DND-41 (cell line): ENCODE measurements at regions not wholly inside any gene's neighbourhood (a gene's known extent, or its start where the extent isn't known, plus 50 kb on each side); places are given as distances from the start of the nearest gene placed in this dataset.

Experiments
- ATAC-seq: fragments of 200-7000 bp; cut with Tn5 transposase; 3 replicates; pipeline ENCODE4 v1.9.1; 2021; ENCODE audit warnings: low read depth; ENCODE audit not compliant: insufficient read depth
- DNase-seq: peaks from one replicate; pipeline ENCODE4 v3.0.0-alpha.2; 2020
- H2AFZ ChIP-seq: 2 replicates; pipeline ENCODE4 v1.6.0; 2012; ENCODE audit warnings: low read depth, low read length
- H3K27ac ChIP-seq: 2 replicates; pipeline ENCODE4 v1.5.1; 2012; ENCODE audit warnings: low read length, inconsistent platforms
- H3K27me3 ChIP-seq: fragments of 200-600 bp; sonication (generic); 2 replicates; pipeline ENCODE4 v1.6.0; 2012; ENCODE audit warnings: low read length, mild to moderate bottlenecking, inconsistent platforms; ENCODE audit not compliant: insufficient read depth, poor library complexity
- H3K36me3 ChIP-seq: 2 replicates; pipeline ENCODE4 v1.5.1; 2012; ENCODE audit warnings: low read length, inconsistent platforms; ENCODE audit not compliant: insufficient read depth
- H3K4me1 ChIP-seq: 2 replicates; pipeline ENCODE4 v1.5.1; 2012; ENCODE audit warnings: mild to moderate bottlenecking, low read length; ENCODE audit not compliant: insufficient read depth
- H3K4me2 ChIP-seq: 2 replicates; pipeline ENCODE4 v1.6.0; 2012; ENCODE audit warnings: mild to moderate bottlenecking, moderate library complexity, low read length, inconsistent platforms; ENCODE audit not compliant: insufficient read depth
- H3K4me3 ChIP-seq, 2 experiments: fragments of 200-600 bp in 1 of 2; shearing (Covaris generic) in 1 of 2; 2 replicates each; pipeline ENCODE4 v1.5.1; 2012 to 2016; ENCODE audit warnings: inconsistent platforms in 2 of 2, low read length in 2 of 2, mild to moderate bottlenecking in 2 of 2, low read depth in 1 of 2, moderate library complexity in 1 of 2
- H3K79me2 ChIP-seq: 2 replicates; pipeline ENCODE4 v1.6.0; 2012; ENCODE audit warnings: low read length, inconsistent platforms; ENCODE audit not compliant: insufficient read depth
- H3K9ac ChIP-seq: 2 replicates; pipeline ENCODE4 v1.6.0; 2012; ENCODE audit warnings: low read depth, mild to moderate bottlenecking, inconsistent platforms, low read length, moderate library complexity
- H3K9me3 ChIP-seq: 2 replicates; pipeline ENCODE4 v1.5.1; 2012; ENCODE audit warnings: low read length, moderate library complexity, mild to moderate bottlenecking, inconsistent platforms; ENCODE audit not compliant: insufficient read depth, severe bottlenecking
- H4K20me1 ChIP-seq: 2 replicates; pipeline ENCODE4 v1.6.0; 2012; ENCODE audit warnings: low read length; ENCODE audit not compliant: insufficient read depth
- EZH2 ChIP-seq: IDR thresholded peaks from 3 replicates; pipeline ENCODE4 v1.6.1; 2012; ENCODE audit warnings: borderline replicate concordance, low read depth, mild to moderate bottlenecking, moderate library complexity, low read length, inconsistent platforms; ENCODE audit not compliant: severe bottlenecking
- TF ChIP-seq, protein P1 (sequence below): IDR thresholded peaks from 2 replicates; pipeline ENCODE4 v1.5.1; 2012; ENCODE audit warnings: borderline replicate concordance, low read length, moderate library complexity, mild to moderate bottlenecking; ENCODE audit not compliant: poor library complexity, severe bottlenecking; ENCODE audit errors: extremely low read depth

DNA sequence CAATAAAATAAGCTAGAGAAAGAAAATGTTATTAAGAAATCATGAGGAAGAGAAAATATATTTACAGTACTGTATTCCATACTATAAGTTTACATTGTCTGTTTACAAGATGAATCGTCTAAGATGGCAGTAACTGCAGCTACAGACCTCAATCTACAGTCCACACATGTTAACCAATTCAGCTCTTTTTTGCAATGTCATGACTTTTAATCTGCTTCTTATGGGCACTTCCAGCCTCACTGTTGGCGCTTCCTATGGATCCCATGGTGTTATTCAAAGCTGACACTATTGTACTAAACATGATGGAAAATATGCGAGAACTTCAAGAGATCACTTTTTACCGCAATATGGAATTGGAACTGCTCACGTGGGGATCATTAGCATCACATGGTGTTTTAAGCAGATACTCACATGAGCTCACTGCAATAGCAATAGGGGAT is 451.5 kb upstream of the CITED2 start:
- H3K79me2 ChIP-seq = no peaks in the 10 kb centered on the region
- H2AFZ ChIP-seq = no peak overlapping the region; the same call in 1 of the 2 replicates
- no peak overlapping the region for H3K27ac ChIP-seq
- H3K4me1 ChIP-seq = no peaks in the 10 kb centered on the region
- no peak for DNase-seq
- H3K4me2 ChIP-seq = no peak overlapping the region
- no peak overlapping the region for H3K4me3 ChIP-seq
- no peak overlapping the region for H3K9ac ChIP-seq
- H3K9me3 ChIP-seq = no peaks in the 10 kb centered on the region
- ATAC-seq = no peak
- H3K27me3 ChIP-seq = no peaks in the 10 kb centered on the region
- TF ChIP-seq, protein P1, sequence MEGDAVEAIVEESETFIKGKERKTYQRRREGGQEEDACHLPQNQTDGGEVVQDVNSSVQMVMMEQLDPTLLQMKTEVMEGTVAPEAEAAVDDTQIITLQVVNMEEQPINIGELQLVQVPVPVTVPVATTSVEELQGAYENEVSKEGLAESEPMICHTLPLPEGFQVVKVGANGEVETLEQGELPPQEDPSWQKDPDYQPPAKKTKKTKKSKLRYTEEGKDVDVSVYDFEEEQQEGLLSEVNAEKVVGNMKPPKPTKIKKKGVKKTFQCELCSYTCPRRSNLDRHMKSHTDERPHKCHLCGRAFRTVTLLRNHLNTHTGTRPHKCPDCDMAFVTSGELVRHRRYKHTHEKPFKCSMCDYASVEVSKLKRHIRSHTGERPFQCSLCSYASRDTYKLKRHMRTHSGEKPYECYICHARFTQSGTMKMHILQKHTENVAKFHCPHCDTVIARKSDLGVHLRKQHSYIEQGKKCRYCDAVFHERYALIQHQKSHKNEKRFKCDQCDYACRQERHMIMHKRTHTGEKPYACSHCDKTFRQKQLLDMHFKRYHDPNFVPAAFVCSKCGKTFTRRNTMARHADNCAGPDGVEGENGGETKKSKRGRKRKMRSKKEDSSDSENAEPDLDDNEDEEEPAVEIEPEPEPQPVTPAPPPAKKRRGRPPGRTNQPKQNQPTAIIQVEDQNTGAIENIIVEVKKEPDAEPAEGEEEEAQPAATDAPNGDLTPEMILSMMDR = no peak
- TF ChIP-seq EZH2 = no peak
- no peaks in the 10 kb centered on the region for H3K36me3 ChIP-seq
- no peaks in the 10 kb centered on the region for H4K20me1 ChIP-seq

DNA sequence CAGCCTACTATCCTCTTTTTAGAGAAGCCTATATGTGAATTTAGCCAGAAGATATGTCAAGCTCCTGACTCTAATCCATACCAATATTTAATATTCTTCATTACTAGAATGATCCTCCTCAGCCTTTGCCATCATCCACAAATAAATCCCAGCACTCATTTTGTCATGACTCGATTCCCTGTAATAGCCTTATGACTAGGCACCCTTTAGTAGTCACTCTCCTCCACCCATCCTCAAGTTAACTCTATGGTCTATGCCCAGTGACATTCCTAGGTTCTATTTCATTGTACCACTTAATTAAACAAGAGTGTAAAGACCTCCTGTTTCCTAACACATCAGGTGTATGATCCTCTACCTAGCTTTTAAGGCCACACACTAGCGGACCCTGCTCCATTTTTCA is 450.4 kb upstream of the CITED2 start:
- DNase-seq (no peak), ATAC-seq (no peak)
- no peak overlapping the region for H3K4me3 ChIP-seq
- H3K27me3 ChIP-seq = no peaks in the 10 kb centered on the region
- H3K36me3 ChIP-seq = no peaks in the 10 kb centered on the region
- H2AFZ ChIP-seq = no peak overlapping the region
- no peak overlapping the region for H3K27ac ChIP-seq
- no peaks in the 10 kb centered on the region for H4K20me1 ChIP-seq
- TF ChIP-seq EZH2 = no peak
- TF ChIP-seq, protein P1 = no peak
- H3K79me2 ChIP-seq = no peaks in the 10 kb centered on the region
- H3K4me1 ChIP-seq = no peaks in the 10 kb centered on the region
- H3K9me3 ChIP-seq = no peaks in the 10 kb centered on the region
- no peak overlapping the region for H3K9ac ChIP-seq
- H3K4me2 ChIP-seq = no peak overlapping the region

DNA sequence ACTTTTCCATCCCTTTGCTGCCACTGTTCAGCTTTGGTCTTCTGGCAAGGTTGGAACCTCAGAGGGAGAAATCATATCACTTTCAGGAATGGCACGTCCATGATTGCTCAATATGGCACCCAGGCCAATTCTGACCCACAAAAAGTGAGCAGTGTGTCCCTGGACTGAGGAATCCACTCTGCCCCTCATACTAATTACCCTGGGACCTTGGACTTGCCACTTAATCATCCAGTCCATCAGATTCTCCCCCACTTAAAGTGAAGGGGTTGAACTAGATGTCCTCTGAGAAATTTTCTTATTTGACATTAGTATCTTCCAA is 449.3 kb upstream of the CITED2 start:
- no peak for TF ChIP-seq EZH2
- TF ChIP-seq, protein P1 = no peak
- no peak for DNase-seq
- Histone ChIP-seq H3K9ac (no peak overlapping the region), H4K20me1 (no peaks in the 10 kb centered on the region), H3K4me1 (no peaks in the 10 kb centered on the region), H3K27me3 (no peaks in the 10 kb centered on the region), H3K4me2 (no peak overlapping the region), H2AFZ (no peak overlapping the region), H3K27ac (no peak overlapping the region), H3K9me3 (no peaks in the 10 kb centered on the region), H3K4me3 (no peak overlapping the region), H3K79me2 (no peaks in the 10 kb centered on the region), H3K36me3 (no peaks in the 10 kb centered on the region)
- ATAC-seq = no peak
